GM21381 (cell line): ENCODE measurements at regions not wholly inside any gene's neighbourhood (a gene's known extent, or its start where the extent isn't known, plus 50 kb on each side); places are given as distances from the start of the nearest gene placed in this dataset.
"Not testable (repeated sequence)": the region's sequence is repeated elsewhere in the genome, so short reads cannot be mapped to it uniquely, and the experiment has no call there.

Experiments used
- ATAC-seq: cut with Tn5 transposase; IDR thresholded peaks from one replicate; pipeline ENCODE4 v1.9.1; 2021; ENCODE audit warnings: mild to moderate bottlenecking, moderate library complexity; ENCODE audit not compliant: unreplicated experiment

DNA sequence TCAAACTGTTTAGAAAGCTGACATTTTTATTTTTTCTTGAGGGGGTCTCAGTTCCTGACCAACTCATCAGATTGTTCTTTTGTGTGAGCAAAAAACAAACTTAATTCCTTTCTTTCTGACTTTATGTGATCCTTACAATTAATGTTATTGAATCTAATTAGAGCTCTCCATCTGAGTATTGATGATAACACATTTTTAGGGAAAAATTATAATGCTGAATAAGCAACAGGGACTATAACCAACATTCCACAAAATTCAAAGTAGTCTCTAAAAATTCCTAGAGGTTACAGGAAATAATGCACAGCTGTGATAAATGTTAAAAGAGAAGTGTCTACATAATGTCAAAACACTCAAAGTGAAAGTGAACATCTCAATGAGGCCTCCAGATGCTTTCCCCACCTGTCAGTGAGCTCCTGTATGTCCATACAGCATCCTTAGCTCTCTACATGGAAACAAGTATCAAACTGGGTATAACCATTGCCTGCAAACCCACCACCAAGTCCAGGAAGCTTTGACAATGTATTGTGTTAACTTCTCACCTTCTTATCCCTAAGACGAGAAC, 786.0 kb upstream of the SLC39A10 start:
- ATAC-seq = no peak

DNA sequence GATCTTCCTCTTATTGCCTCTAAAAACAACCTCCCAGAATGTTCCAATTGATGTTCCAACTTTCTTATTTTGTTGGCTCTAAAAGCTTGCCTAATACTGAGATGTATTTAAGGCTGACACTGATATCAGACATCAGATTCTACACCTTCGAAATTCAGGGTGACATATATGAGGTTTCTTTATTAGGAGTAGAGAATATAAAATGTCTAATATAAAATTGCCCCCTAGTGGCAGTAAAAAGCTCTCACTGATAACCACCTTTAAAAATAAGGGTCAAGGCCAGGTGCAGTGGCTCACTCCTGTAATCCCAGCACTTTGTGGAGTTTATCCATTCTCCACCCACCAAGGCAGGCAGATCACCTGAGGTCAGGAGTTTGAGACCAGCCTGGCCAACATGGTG, 789.7 kb upstream of the SLC39A10 start:
- ATAC-seq = peak; percentile 50

DNA sequence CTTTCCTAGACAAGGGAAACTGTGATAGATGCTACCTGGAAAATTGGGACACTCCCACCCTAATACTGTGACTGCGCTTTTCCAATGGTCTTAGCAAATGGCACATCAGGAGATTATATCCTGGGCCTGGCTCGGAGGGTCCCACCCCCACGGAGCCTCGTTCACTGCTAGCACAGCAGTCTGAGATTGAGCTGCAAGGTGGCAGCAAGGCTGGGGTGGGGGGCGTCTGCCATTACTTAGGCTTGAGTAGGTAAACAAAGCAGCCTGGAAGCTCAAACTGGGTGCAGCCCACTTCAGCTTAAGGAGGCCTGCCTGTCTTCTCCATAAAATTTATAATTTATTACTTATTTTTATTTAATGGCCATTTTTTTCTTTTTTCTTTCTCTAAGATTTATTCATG, 802.1 kb upstream of the SLC39A10 start:
- no peak for ATAC-seq

DNA sequence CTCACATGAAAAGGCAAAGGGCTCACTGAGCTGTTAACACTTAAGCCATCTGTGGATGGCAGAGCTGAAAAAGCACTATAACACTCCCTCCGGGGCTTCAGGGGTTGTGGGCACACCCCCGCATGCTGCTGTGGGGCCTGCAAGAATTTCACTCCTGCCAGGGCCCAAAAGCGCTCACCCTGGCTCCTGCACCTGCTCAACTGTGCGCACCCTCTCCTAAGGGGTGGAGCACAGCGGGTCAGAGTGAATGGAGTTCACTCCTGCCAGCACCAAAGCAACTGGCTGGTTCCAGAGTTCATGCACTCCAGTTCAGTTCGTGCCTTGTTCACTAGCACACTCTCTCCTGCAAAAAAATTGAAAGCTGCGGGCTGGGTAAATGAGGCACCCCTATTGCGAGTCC, 814.2 kb upstream of the SLC39A10 start:
- ATAC-seq = no peak

DNA sequence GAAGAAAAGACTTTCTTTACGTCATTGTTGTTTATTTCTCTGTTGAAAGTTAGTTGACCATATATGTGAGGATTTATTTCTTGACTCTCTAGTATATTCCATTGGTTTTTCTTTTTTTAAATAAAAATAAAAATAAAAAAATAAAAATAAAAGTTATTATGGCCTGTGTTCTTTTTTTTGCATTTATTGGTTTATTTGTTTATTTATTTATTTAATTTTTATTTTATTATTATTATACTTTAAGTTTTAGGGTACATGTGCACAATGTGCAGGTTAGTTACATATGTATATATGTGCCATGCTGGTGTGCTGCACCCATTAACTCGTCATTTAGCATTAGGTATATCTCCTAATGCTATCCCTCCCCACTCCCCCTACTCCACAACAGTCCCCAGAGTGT, 822.7 kb upstream of the SLC39A10 start:
- ATAC-seq = not testable (repeated sequence)

DNA sequence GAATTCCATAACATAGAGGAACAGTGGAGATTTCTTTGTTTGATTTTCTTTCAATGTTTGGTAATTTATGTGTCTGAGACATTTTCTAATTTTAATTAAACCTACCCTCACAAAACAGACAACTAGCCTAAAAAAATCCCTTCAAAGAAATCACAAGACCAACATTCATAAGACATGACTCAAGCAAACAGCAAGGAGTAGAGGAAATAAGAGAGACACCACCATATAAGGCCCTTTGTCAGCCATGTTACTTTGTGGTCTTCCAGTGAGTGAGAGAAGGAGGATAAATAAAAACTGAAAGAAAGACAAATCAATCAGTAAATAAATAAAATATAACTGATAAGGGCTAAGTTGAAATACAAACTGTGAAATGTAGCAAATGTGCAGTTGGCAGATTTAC, 830.8 kb upstream of the SLC39A10 start:
- no peak for ATAC-seq

DNA sequence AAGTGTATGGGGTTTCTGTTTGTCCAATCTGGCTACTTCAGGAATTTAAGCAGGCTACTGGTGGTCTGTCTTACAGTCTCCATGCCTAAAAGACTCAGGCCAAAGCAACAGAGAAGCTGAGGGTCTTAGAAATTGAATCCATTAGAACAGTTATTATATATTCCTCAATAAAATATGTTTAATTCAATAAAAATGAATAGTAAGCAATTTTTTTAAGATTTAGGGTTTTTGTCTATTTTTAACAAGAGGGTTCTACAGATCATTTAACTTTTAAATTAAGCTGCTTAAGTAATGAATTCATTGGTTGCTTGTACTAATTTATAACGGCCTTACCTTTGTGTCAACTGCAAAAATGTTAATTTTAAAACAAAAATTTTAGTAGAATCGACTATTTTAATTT, 832.6 kb upstream of the SLC39A10 start:
- no peak for ATAC-seq

DNA sequence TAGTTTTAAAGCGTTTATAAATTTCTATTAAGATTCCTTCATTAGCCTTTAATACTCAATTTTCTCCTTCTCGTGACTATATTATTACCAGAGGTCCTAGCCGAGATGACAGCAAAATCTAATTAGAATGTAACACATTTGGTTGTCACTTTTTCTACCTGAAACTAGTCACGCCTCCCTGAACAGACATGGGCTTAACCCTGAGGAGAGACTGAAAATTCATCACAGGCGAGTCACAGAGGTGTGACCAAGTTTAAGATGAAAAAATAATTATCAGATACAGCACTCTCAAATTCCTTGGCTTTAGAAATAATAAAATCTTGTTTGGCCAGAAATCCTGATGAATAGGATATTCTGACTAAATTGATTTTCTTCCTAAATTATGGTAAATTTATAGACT, 834.4 kb upstream of the SLC39A10 start:
- ATAC-seq = no peak

DNA sequence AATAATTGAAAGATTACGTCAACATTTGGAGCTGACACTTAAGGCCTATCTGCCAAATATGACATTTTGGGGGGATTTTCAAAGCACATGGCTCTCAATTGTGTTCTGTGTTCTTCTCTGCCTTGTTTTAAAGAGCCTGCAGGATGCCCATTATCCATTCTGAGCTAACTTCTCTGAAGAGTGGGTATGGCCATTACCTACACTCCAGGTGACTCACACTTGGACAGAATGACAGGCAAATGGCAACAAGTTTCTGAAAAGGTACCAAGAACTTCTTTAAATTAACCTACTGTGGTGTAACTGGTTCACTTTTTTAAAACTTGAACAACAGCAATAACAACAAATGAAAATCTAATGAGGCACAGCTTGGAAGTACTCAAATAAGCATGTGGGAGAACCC, 834.9 kb upstream of the SLC39A10 start:
- ATAC-seq = no peak

DNA sequence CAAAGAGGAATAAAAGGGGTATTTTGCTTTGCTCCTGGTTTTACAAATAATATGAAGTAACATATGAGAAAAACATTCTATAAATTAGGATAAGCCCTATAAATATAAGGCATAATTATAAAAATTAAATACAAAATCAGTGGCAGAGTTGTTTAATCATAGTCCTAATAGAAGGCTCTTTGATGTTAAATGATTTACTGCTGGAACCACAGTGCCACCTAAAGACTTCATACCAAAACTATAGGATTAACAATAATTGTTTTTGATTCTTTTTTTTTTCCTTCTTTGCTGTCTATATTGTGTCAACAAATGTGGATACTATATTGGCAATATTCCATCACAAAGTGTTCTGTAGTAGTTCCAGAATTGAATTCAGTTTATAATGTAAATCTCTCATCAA, 837.7 kb upstream of the SLC39A10 start:
- ATAC-seq = no peak

DNA sequence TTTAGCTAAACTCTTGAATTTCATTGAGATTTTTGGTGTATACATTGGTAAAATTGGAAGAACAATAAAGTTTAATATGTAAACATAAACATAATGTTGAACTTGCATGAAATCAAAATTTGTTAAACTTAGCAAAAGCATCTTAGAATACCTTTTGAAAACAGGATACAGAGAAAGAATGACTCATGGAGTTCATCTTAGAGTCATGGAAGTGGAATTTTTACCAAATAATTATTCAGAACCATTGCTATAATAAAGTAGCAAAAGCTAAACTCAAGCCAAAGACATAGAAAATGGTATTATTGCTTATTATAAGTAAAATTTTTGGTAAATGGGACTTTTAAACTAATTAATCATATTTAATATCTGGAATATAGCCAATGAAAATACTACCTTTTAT, 841.6 kb upstream of the SLC39A10 start:
- no peak for ATAC-seq

DNA sequence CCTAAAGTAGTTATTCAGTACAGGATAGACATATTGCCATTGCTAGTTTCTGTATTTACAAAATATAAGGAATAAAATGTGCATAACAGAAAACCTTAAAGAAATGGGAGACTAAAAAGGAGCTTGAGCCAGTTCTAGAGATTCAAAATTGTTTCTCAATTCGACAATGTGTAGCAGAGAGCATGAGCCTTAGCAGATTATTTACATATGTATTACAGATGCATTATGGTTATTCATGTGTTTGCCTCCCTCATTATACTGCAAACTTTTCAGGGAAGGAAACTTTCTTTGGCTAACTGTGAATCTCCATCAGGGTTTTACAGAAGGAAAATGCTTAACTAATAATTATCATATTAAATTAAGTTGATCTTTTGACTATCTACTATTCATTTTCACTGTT, 854.4 kb upstream of the SLC39A10 start:
- no peak for ATAC-seq

DNA sequence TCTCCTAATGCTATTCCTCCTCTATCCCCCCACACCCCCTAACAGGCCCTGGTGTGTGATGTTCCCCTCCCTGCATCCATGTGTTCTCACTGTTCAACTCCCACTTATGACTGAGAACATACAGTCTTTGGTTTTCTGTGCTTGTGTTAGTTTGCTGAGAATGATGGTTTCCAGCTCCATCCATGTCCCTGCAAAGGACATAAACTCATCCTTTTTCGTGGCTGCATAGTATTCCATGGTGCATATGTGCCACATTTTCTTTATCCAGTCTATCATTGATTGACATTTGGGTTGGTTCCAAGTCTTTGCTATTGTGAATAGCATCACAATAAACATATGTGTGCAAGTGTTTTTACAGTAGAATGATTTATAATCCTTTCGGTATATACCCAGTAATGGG, 870.0 kb upstream of the SLC39A10 start:
- not testable (repeated sequence) for ATAC-seq

DNA sequence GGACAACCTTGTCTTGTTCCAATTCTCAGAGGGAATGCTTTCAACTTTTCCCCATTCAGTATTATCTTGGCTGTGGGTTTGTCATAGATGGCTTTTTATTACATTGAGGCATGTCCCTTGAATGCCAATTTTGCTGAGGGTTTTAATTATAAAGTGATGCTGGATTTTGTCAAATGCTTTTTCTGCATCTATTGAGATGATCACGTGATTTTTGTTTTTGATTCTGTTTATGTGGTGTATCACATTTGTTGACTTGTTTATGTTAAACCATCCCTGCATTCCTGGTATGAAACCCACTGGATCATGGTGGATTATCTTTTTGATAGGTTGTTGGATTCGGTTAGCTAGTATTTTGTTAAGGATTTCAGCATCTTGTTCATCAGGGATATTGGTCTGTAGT, 885.6 kb upstream of the SLC39A10 start:
- not testable (repeated sequence) for ATAC-seq

DNA sequence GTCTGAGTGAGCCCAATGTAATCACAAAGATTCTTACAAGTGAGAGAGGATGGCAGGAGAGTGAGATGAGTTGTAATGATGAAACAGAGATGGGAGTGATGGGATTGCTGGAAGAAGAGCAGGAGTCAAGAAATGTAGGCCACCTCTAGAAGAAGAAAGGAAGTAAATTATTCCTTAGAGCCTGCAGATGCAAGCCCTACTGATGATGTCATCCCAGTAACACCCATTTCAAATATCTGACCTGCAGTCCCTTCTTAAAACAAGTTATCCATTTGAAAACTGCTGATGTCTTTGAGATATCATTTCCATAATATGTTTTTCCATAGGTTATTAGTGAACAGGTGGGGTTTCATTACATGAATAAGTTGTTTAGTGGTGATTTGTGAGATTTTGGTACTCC, 888.0 kb upstream of the SLC39A10 start:
- no peak for ATAC-seq

DNA sequence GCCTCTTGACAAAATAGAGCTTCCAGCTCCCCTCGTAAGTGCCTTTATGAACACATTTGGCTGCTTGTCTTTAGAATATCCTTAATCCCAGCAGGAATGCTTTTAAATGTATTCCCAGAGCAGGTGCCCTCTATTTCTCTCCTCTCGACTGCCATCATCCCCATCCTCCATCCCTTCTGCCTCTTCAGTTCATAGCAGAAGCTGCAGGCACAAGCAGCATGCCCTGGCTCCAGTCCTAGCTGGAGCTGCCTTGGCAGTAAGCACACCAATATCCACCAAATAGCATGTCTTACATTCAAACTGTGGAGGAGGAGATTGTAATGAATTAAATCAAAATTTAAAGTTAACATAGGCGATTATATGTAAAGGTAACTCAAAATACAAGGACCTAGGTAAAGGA, 891.3 kb upstream of the SLC39A10 start:
- ATAC-seq = no peak

DNA sequence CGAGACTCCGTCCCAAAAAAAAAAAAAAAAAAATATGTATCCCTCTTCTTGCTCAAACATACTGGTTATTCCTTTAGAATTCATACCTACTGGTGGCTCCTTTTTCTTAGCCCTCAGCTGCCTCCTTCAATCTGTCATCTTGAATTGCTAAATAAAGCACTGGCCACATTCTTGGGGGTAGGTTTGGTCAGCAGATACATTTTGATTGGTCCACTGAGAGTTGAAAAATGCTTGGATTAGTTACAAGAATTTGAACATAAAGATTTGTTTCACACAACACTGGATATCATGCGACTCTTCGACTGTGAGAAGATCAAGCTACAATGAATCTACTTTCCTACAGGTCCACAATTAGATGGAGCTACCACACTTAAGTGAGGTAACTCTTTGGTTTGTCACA, 906.1 kb upstream of the SLC39A10 start:
- no peak for ATAC-seq

DNA sequence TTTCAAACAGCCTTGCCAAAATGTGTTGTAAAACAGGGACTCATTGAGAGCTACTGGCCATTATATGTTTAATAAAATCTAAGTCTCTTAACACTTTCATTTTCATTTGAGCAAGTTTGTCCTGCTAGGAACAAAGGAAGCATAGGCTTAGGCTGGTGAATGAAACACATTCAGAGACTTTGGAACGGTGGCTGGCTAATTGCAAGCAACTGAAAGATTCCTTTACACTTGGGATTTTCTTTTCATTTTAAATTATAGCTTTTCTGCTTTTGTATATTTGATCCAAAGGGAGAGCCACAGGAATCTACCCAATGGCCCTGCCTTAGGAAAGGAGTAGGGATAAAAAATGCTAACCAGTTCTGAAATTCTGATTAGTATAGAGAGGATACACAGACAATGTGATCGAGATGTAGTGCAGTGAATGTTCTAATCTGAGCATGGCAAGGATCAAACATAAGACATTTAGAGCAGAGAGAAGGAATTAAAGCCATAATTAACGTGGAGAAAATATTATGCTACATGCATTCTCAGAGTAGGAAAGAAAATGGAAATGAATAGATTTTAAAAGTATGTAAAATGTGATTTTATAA, 911.4 kb upstream of the SLC39A10 start:
- ATAC-seq = no peak

DNA sequence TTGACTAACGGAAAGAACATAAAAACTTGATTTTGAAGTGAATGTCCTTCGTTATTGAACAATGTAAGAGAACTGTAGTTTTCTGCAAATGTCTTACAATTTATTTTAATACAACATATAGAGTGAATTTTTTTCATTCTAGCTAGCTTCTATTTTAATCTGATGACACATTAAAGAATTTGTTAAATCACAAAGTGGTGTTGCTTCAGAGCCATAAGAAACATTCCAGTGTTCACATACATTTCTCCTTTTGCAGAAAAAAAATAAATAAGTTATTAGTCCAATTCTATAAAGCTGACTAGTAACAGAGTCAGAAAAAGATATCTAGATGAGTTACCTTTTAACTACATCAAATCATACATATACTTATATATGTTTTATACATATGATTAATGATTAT, 914.3 kb upstream of the SLC39A10 start:
- ATAC-seq = no peak

DNA sequence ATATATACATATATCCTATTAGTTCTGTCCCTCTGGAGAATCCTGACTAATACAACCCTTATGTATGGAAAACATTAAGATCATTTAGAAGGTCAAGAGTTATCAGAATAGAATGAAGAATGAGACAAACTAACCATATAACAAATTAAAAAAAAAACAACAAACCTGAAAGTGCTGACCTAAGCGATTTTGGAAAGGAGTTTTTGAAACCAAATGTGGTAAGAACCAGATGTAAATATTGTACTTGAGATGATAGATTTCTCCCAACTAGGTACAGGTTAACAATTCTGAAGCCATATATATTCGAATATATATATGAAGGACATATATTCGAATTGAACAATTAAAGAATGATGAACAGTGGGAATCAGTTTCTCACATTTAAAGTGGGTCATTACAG, 917.8 kb upstream of the SLC39A10 start:
- ATAC-seq = no peak

DNA sequence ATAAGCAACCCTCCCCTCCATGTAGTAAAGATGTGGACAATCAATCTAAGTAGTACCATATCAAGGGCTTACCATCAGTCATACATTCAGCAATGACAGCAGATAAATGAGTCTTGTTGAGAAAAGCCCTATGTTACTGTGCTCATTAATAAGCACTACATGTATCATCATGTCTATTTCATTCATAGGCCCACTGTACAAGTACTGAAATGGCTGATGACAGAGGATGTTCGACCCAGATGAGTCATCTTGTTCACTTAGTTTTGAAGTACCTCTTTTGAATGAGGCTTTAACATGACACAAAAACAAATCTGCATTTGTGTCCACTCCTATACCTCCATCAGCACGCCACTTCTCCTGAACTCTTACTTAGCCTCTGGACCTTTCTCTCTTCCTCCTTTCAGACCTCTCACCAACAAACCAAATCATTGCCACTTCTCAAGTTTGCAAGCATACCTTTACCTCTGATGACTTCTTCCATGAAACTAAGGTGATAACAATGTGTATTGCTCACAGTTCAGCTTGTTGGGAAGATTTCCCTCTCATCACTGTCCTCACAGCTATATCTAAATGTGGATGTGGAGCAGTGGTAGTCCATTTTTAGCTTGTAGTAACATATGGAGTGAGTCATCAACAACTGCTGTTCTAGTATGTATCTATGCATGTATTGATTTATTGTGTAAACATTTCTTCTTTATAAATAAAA, 921.0 kb upstream of the SLC39A10 start:
- ATAC-seq = no peak

DNA sequence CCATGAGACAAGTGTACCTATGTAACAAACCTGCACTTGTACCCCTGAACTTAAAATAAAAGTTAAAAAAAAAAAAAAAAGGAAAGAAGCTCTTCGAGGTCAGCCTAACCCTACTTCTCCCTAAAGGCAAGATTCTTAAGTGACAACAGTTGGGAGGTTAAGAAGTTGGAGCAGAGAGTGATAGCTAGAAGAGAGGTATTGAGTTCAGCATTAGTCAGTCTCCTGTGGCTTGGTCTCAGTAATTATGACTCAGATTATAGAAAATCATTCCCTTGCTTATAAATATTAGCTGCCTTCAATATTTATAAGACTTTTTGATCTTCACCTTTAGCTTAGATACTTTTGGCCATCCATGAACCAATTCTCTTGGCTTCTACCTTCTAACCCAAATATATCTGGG, 926.8 kb upstream of the SLC39A10 start:
- no peak for ATAC-seq

DNA sequence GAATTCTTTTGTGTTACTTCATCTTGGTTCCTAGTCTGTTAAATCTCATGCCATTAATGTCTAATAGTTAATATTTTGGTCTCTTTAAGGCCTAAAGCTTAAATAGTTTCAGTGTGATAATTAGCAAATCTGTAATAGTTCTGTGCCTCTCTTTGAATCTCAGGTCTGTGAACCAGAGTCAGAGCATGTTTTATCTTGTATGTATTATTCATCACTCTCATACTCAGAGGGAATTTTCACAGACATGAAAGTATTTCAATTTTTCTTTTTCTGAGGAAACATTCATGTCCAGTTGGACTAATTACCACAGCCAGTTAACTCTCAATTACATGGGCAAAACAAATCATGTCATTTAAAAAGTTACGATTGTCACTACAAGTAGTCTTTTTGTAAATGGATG, 931.9 kb upstream of the SLC39A10 start:
- ATAC-seq = no peak
